T-helper 2 cell treated with Interferon-gamma antibody and Interleukin-4, amounts not matched to agents 5 μg/mL and 100 μg/mL, for 36 hours (primary cell): ENCODE measurements at regions not wholly inside any gene's neighbourhood (a gene's known extent, or its start where the extent isn't known, plus 50 kb on each side); places are given as distances from the start of the nearest gene placed in this dataset.
"Not testable (repeated sequence)": the region's sequence is repeated elsewhere in the genome, so short reads cannot be mapped to it uniquely, and the experiment has no call there.

Experiments used
- DNase-seq: peaks from one replicate; pipeline ENCODE4 v3.0.0; 2021; ENCODE audit warnings: low spot score
- H3K27ac Mint-ChIP-seq: one replicate; pipeline ENCODE4 v1.8.0; 2021; ENCODE audit warnings: mild to moderate bottlenecking, mixed read lengths
- H3K27me3 Mint-ChIP-seq: one replicate; pipeline ENCODE4 v1.8.0; 2021; ENCODE audit warnings: low read depth, mixed read lengths
- H3K36me3 Mint-ChIP-seq: one replicate; pipeline ENCODE4 v1.8.0; 2021; ENCODE audit warnings: low read depth, mixed read lengths
- H3K4me1 Mint-ChIP-seq: one replicate; pipeline ENCODE4 v1.8.0; 2021; ENCODE audit warnings: low read depth, mixed read lengths
- H3K4me3 Mint-ChIP-seq: one replicate; pipeline ENCODE4 v1.8.0; 2022; ENCODE audit warnings: mild to moderate bottlenecking, moderate library complexity, mixed read lengths
- H3K9me3 Mint-ChIP-seq: one replicate; pipeline ENCODE4 v1.8.0; 2021; ENCODE audit warnings: mixed read lengths

GRCh38 chr11:86176165-86176884 is 68.2 kb upstream of the EED start:
- Mint-ChIP-seq H3K4me3 (peak overlapping the region; percentile 38), H3K4me1 (peaks cover 25% of the 10 kb centered on the region), H3K36me3 (peaks cover 3% of the 10 kb centered on the region), H3K27ac (peak overlapping the region; percentile 87), H3K27me3 (no peaks in the 10 kb centered on the region), H3K9me3 (peaks cover 10% of the 10 kb centered on the region)
- peak; percentile 74 for DNase-seq

- peaks cover 10% of the 10 kb centered on the region for H3K9me3 Mint-ChIP-seq
- no peak overlapping the region for H3K27ac Mint-ChIP-seq
Measured at GRCh38 chr11:86175626-86176025, 68.9 kb upstream of the EED start.

GRCh38 chr11:86175191-86175590 is 69.4 kb upstream of the EED start:
- no peak for DNase-seq
- Mint-ChIP-seq H3K36me3 (peaks cover 3% of the 10 kb centered on the region), H3K27ac (no peak overlapping the region), H3K4me1 (peaks cover 25% of the 10 kb centered on the region), H3K4me3 (no peak overlapping the region), H3K27me3 (no peaks in the 10 kb centered on the region), H3K9me3 (peaks cover 10% of the 10 kb centered on the region)

More at GRCh38 chr11:86175626-86176025, 68.9 kb upstream of the EED start:
- no peak for DNase-seq
- Mint-ChIP-seq H3K4me1 (peaks cover 25% of the 10 kb centered on the region), H3K36me3 (peaks cover 3% of the 10 kb centered on the region), H3K27me3 (no peaks in the 10 kb centered on the region), H3K4me3 (no peak overlapping the region)

- Mint-ChIP-seq H3K4me3 (no peak overlapping the region), H3K27me3 (no peaks in the 10 kb centered on the region), H3K27ac (no peak overlapping the region), H3K36me3 (peaks cover 3% of the 10 kb centered on the region), H3K9me3 (peaks cover 9% of the 10 kb centered on the region), H3K4me1 (peaks cover 24% of the 10 kb centered on the region)
- DNase-seq: no peak
Measured at GRCh38 chr11:86174101-86175046, 70.2 kb upstream of the EED start.

GRCh38 chr11:86172894-86173293 is 71.7 kb upstream of the EED start:
- Mint-ChIP-seq H3K4me3 (no peak overlapping the region), H3K9me3 (peaks cover 5% of the 10 kb centered on the region), H3K27ac (no peak overlapping the region), H3K4me1 (peaks cover 20% of the 10 kb centered on the region), H3K36me3 (no peaks in the 10 kb centered on the region), H3K27me3 (no peaks in the 10 kb centered on the region)
- peak; percentile 52 for DNase-seq

- Mint-ChIP-seq H3K36me3 (no peaks in the 10 kb centered on the region), H3K4me1 (peaks cover 13% of the 10 kb centered on the region), H3K4me3 (no peak overlapping the region), H3K27ac (no peak overlapping the region), H3K27me3 (no peaks in the 10 kb centered on the region), H3K9me3 (no peaks in the 10 kb centered on the region)
- no peak for DNase-seq
Measured at GRCh38 chr11:86171627-86172026, 72.9 kb upstream of the EED start.

GRCh38 chr11:86167499-86168164 is 76.9 kb upstream of the EED start:
- DNase-seq: no peak
- Mint-ChIP-seq H3K9me3 (no peaks in the 10 kb centered on the region), H3K4me1 (no peaks in the 10 kb centered on the region), H3K36me3 (no peaks in the 10 kb centered on the region), H3K4me3 (no peak overlapping the region), H3K27me3 (no peaks in the 10 kb centered on the region), H3K27ac (no peak overlapping the region)

GRCh38 chr11:86166287-86166686 is 78.3 kb upstream of the EED start:
- H3K27me3 Mint-ChIP-seq, DNase-seq, H3K9me3 Mint-ChIP-seq, H3K36me3 Mint-ChIP-seq, H3K4me3 Mint-ChIP-seq, H3K27ac Mint-ChIP-seq, H3K4me1 Mint-ChIP-seq: not testable (repeated sequence)

- Mint-ChIP-seq H3K9me3 (no peaks in the 10 kb centered on the region), H3K4me3 (no peak overlapping the region), H3K27me3 (no peaks in the 10 kb centered on the region), H3K36me3 (no peaks in the 10 kb centered on the region), H3K27ac (no peak overlapping the region), H3K4me1 (peaks cover 16% of the 10 kb centered on the region)
- no peak for DNase-seq
Measured at GRCh38 chr11:86164106-86164505, 80.4 kb upstream of the EED start.

- peaks cover 22% of the 10 kb centered on the region for H3K4me1 Mint-ChIP-seq
- not testable (repeated sequence) for H3K9me3 Mint-ChIP-seq, H3K4me3 Mint-ChIP-seq, DNase-seq, H3K27me3 Mint-ChIP-seq, H3K27ac Mint-ChIP-seq, H3K36me3 Mint-ChIP-seq
Measured at GRCh38 chr11:86163221-86163876, 81.2 kb upstream of the EED start.

GRCh38 chr11:86162239-86162638 is 82.3 kb upstream of the EED start:
- no peak overlapping the region for H3K27ac Mint-ChIP-seq
- no peaks in the 10 kb centered on the region for H3K36me3 Mint-ChIP-seq
- no peak for DNase-seq
- H3K4me1 Mint-ChIP-seq: peaks cover 31% of the 10 kb centered on the region
- no peak overlapping the region for H3K4me3 Mint-ChIP-seq
- H3K9me3 Mint-ChIP-seq: no peaks in the 10 kb centered on the region
- H3K27me3 Mint-ChIP-seq: no peaks in the 10 kb centered on the region

GRCh38 chr11:86161837-86162236 is 82.7 kb upstream of the EED start:
- H3K9me3 Mint-ChIP-seq: no peaks in the 10 kb centered on the region

GRCh38 chr11:86161336-86161735 is 83.2 kb upstream of the EED start:
- Mint-ChIP-seq H3K27ac (no peak overlapping the region), H3K27me3 (no peaks in the 10 kb centered on the region), H3K4me3 (no peak overlapping the region), H3K9me3 (no peaks in the 10 kb centered on the region), H3K36me3 (no peaks in the 10 kb centered on the region), H3K4me1 (peaks cover 34% of the 10 kb centered on the region)
- no peak for DNase-seq

More at GRCh38 chr11:86161837-86162236, 82.7 kb upstream of the EED start:
- Mint-ChIP-seq H3K27me3 (no peaks in the 10 kb centered on the region), H3K27ac (no peak overlapping the region), H3K4me1 (peaks cover 31% of the 10 kb centered on the region), H3K4me3 (no peak overlapping the region), H3K36me3 (no peaks in the 10 kb centered on the region)
- no peak for DNase-seq
